ENCODE measurements at regions not wholly inside any gene's neighbourhood (a gene's known extent, or its start where the extent isn't known, plus 50 kb on each side); places are given as distances from the start of the nearest gene placed in this dataset.

GRCh38 chr11:24344222-24344621, 152.6 kb upstream of the LUZP2 start:
- DNase-seq: no peak

- no peak for DNase-seq
Observed at GRCh38 chr11:24348908-24349307, 147.9 kb upstream of the LUZP2 start.

- no peak for DNase-seq
Observed at GRCh38 chr11:24351179-24351578, 145.7 kb upstream of the LUZP2 start.

GRCh38 chr11:24356501-24356900, 140.4 kb upstream of the LUZP2 start:
- DNase-seq: no peak

- DNase-seq: no peak
Observed at GRCh38 chr11:24357620-24358410, 139.0 kb upstream of the LUZP2 start.

DNA sequence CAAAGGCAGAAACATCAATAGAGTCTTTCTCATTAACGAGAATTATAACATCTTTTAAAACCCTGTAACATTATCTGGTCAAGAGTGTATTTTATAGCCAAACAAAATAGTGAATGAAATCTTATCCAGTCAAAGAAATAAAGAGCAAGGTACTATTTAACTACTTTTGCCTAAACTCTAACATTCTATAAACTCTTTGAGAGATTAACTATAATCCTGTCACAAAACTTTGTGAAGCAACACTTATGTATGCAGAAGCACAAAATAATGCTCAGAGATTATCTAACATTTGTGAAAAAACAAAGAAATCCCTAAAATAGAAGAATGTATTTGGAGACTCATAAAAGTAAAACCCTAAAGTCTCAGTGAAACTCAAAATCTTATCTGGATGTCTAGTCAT, 124.4 kb upstream of the LUZP2 start:
- DNase-seq: no peak

DNA sequence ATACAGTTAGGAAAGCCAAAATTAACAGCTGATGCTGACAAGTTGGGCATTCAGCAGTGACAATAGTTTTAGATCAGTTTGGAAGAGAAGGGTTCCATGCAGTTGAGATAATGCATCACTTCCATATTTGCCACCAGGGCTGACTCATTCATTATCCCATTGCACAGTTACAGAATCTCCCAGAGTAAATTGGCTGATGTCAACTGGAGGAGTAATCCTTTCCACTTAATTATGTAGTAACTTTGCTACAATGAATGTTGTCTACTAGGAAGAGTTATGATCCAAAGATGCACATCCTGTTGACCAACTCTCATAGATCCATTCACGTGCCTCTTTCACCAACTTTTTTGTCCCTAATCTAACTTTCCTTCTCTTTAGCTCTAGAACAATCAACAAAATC, 123.3 kb upstream of the LUZP2 start:
- DNase-seq: no peak

- DNase-seq: no peak
Observed at GRCh38 chr11:24375351-24375750, 121.5 kb upstream of the LUZP2 start.

DNA sequence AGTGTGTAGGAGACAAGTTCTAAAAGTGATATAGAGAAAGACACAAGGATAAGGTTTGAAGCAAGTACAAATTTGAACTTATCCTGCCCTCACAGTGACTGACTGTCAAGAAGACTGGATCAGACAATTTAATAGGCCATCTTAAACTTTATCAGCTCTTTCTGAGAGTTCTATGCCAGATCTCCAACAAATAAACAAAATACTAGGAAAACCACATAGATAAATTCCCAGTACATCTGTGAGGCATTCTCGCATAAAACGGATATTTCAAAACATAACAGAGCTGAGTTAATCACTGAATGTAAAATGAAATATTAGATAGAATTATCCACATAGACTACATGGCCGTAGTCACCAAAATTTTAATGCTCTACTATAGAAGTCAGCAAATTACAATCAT, 120.9 kb upstream of the LUZP2 start:
- no peak for DNase-seq

DNA sequence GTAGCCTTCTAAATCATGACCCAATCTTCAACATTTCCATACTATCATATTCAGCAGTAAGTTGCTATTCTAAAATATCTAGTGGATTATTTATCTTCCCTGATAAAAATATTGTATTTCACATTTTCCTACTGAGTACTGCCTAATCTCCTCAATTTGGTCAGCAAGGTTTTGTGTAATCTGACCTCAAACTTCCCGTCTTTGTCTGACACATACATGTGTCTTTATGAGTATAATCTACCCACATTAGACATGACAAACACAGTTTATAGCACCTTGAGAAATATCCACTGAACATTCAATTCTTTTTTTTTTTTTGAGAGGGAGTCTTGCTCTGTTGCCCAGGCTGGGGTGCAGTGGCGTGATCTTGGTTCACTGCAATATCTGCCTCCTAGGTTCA, 113.7 kb upstream of the LUZP2 start:
- no peak for DNase-seq

DNA sequence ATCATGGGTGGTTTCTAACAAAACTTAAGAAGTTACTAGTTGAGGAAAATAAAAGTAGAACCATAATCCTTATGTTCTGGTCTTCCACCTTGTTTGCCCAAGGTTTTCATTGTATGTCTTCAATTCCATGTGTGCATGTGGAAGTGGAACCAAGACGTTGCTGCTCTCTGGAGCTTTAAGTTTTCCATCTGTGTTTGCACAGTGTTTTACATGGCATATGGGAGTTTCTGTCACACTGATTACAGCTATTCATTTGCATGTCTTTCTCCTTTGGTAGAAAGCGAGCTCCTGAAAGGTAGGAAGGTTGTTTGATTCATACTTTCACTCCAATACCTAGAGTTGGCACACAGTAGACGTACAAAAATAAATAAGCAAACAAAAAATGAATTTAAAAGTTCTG, 112.6 kb upstream of the LUZP2 start:
- no peak for DNase-seq

- DNase-seq: no peak
Observed at GRCh38 chr11:24386546-24387397, 110.1 kb upstream of the LUZP2 start.

DNA sequence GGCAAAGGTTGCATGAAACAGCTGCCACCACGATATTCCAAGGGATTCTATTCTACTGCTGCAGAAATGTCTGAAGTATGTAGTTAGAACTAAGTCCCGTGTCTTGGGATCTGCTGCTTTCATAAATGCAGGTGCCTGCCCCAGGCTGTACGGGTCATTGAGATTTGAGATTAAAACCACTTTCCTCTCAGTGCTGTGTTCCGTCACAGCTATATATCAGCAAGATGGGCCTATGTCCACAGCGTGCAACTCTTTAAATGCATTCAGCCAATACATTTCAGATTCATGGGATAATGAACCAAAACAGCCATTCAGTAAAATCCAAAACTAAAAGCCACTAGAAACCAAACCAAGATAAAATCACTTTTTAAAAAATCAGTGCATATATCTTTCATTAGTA, 107.3 kb upstream of the LUZP2 start:
- DNase-seq: no peak

GRCh38 chr11:24390016-24390415, 106.8 kb upstream of the LUZP2 start:
- DNase-seq: no peak

DNA sequence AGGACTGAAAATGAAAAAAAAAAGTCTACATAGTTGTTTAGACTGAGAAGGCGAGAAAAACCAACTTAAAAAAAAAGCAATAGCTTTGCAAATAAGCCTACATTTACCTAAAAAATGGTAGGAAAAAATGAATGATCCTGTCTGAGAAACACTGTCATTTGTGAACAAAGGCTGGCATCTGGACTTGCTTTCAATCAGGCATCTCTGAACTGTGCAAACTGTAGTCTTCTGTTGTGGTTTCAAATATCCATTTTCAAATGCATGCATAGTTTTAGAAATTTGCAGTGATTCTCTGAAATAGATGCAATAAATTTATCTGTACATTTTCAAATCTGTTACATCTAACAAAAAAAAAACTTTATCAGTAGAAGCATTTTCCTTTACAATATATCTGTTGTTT, 106.1 kb upstream of the LUZP2 start:
- DNase-seq: no peak

DNA sequence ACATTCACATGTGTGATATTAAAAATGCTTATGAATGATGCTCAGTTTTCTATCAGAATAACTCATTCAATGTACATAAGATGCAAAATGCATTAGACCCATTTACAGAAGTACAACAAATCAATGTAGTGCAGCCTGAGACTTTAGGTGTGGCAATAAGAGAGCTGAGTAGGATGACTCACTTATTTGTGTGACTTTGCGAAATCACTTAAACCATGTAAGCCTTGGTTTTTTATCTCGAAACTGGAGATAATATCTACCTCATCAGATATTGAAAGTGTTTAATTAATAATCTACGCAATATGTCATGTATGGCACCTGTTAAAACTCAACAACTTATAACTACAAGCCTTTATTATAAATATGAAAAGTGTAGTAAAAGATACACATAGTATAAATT, 105.7 kb upstream of the LUZP2 start:
- no peak for DNase-seq

DNA sequence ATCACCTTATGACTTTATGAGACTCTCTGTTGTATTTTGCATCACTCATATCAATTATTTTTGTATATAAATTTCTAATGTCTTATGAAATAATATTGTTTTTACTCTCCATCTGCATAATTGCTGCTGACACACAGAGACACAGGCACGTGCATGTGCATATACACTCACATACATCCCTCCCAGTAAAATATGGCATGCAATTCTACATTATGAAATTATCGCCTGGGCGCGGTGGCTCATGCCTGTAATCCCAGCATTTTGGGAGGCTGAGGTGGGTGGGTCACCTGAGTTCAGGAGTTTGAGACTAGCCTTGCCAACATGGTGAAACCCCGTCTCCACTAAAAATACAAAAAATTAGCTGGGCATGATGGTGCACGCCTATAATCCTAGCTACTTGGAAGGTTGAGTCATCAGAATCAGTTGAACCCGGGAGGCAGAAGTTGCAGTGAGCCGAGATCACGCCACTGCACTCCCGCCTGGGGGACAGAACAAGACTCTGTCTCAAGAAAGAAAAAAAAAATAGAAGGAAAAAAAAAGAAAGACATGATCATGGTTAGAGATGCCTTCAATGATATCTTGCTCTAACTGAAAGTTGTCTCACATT, 96.7 kb upstream of the LUZP2 start:
- no peak for DNase-seq

DNA sequence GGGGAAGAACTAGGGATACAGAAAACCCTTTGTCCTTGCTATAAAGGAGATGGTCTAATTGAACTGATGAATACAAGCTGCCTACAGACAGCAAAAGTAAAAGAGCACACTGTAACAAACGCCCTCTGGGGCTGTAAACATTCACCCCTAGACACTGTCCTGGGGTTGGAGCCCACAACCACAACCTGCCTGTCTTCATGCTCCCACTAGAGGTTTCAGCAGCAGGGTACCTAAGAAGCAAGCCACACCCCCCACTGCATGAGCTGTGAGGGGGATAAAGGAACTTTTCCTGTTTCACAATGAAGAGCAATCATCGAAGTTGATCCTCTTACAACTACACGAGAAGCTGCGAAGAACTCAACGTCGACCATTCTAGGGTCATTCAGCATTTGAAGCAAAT, 90.5 kb upstream of the LUZP2 start:
- no peak for DNase-seq

GRCh38 chr11:24406980-24407379, 89.9 kb upstream of the LUZP2 start:
- DNase-seq: no peak

DNA sequence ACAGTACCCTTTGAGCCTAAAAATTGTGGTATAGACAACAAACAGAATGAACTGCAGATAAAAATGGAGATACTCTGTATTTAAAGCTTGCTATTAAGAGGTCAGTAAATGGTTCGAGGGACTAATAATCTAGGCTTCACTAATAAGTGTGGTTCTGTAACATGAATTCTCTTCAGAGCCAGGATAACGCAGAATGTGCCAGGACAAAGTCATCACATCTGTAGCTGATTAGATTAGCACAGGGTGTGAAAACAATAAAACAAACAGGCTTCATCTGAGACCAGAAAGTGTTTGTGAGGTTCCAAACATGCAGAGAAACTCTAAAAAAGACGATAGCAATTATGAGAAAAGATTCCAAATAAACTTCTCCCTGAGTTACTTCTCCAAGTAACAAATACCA, 89.1 kb upstream of the LUZP2 start:
- no peak for DNase-seq

GRCh38 chr11:24408202-24408601, 88.7 kb upstream of the LUZP2 start:
- no peak for DNase-seq

GRCh38 chr11:24411791-24412190, 85.1 kb upstream of the LUZP2 start:
- DNase-seq: no peak

DNA sequence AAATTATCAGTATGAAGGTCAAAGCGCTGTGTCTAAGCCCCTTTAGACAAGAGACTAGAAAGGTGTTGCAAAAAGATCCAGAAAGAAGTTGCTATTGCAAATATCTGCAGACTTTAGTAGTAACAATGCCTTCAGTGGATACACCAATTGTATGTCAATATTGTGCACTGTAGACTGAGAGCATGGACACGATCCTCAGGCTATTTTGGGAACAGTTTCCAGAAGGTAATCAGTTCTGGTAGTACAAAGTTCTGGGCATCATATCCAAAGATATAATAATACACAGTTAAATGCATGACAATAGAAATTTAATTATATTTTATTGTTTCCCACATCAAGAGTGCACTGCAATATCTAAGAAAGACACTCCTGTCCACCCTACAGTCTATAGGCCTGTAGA, 84.1 kb upstream of the LUZP2 start:
- no peak for DNase-seq

DNA sequence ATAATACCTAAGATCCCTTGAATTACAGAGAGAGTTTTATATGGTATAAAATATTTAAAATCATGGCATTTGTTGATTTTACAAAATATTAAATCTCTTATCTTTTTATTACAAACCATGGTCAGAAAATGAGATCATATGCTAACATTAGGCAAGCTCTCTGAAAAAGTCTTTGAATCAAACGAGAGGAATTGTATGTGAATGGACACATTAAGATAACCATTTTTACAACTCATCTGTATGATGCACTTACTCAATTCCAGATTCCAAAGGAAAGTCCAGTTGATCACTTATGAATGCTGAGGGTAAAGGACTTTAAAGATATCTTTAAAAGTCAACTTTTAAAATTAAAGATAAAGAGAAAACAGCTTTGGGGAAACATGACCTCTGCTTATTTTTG, 83.5 kb upstream of the LUZP2 start:
- no peak for DNase-seq

Measured in CD4-positive, alpha-beta T cell treated with Interleukin-21 for 1 hour (primary cell).